Left lung (tissue), 4 donors: ENCODE measurements at regions not wholly inside any gene's neighbourhood (a gene's known extent, or its start where the extent isn't known, plus 50 kb on each side); places are given as distances from the start of the nearest gene placed in this dataset.
"Not testable (repeated sequence)": the region's sequence is repeated elsewhere in the genome, so short reads cannot be mapped to it uniquely, and the experiment has no call there.

ENCODE experiments used
- ATAC-seq: fragments of 200-7000 bp; cut with Tn5 transposase; one replicate; pipeline ENCODE4 v1.9.1; 2020; ENCODE audit warnings: moderate library complexity
- DNase-seq, 4 donors: peaks; one replicate each; pipeline ENCODE4 v3.0.0-alpha.2; 2013 to 2020
- H3K27ac ChIP-seq, 2 donors: fragments of 200-600 bp; sonication (generic) in 1 of 2; one replicate each; pipeline versions ENCODE4 v1.5.0 to v1.8.0; 2020 to 2021
- H3K27me3 ChIP-seq, 2 donors: fragments of 200-600 bp; sonication (generic) in 1 of 2; one replicate each; pipeline versions ENCODE4 v1.5.0 to v1.8.0; 2020 to 2021
- H3K36me3 ChIP-seq, 2 donors: fragments of 200-600 bp; sonication (generic) in 1 of 2; one replicate each; pipeline versions ENCODE4 v1.5.0 to v1.8.0; 2020 to 2021
- H3K4me1 ChIP-seq, 2 donors: fragments of 200-600 bp; one replicate each; pipeline ENCODE4 v1.8.0; 2021
- H3K4me3 ChIP-seq, 2 donors: fragments of 200-600 bp; sonication (generic) in 1 of 2; one replicate each; pipeline versions ENCODE4 v1.5.0 to v1.8.0; 2020 to 2021; ENCODE audit warnings: mild to moderate bottlenecking in 1 of 2
- H3K9me3 ChIP-seq, 2 donors: fragments of 200-600 bp; sonication (generic) in 1 of 2; one replicate each; pipeline versions ENCODE4 v1.5.0 to v1.8.0; 2020 to 2021
- intact Hi-C, 2 donors: fragments of 100-400 bp; cut with DNase I; formaldehyde crosslinking; loops; one replicate each; pipeline versions ENCODE4 v1.11.2 to v1.14.2; 2022
- TF ChIP-seq, protein P1 (sequence below), 2 donors: fragments of 200-600 bp; sonication (generic) in 1 of 2; IDR thresholded peaks; one replicate each; pipeline versions ENCODE4 v1.5.0 to v1.8.0; 2021; ENCODE audit warnings: antibody characterized with exemption in 2 of 2
- donor health status: DM: no; HTN: yes; CAD: no.
- donor health status: DM: no; HTN: no; CAD: no.

DNA sequence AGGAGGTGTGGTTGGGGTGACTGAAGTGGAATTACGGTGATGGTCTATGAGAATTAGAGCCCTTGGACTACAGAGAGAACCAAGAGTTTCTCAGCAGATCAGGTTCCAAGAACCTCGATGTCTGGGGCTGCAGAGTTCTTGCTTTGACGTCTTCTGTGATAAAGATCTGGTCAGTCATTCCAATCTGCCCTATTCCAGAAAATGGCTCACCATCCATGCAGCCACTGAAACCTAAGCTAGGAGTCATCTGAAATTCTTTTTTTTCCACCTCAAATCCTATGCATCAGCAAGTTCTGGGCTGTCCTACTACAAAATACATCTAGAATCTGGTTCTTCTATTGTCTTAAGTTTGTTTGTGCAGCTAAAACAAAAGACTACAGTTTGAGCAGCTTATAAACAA, 254.4 kb upstream of the PGRMC2 start:
- no peak overlapping the region for H3K27ac ChIP-seq
- intact Hi-C loops: no loop called here
- no peaks in the 10 kb centered on the region for H3K27me3 ChIP-seq
- no peak for DNase-seq
- no peaks in the 10 kb centered on the region for H3K4me1 ChIP-seq
- no peak overlapping the region for H3K4me3 ChIP-seq
- TF ChIP-seq, protein P1, sequence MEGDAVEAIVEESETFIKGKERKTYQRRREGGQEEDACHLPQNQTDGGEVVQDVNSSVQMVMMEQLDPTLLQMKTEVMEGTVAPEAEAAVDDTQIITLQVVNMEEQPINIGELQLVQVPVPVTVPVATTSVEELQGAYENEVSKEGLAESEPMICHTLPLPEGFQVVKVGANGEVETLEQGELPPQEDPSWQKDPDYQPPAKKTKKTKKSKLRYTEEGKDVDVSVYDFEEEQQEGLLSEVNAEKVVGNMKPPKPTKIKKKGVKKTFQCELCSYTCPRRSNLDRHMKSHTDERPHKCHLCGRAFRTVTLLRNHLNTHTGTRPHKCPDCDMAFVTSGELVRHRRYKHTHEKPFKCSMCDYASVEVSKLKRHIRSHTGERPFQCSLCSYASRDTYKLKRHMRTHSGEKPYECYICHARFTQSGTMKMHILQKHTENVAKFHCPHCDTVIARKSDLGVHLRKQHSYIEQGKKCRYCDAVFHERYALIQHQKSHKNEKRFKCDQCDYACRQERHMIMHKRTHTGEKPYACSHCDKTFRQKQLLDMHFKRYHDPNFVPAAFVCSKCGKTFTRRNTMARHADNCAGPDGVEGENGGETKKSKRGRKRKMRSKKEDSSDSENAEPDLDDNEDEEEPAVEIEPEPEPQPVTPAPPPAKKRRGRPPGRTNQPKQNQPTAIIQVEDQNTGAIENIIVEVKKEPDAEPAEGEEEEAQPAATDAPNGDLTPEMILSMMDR (IDR thresholded peaks at IDR 0.05): no peak
- H3K36me3 ChIP-seq: no peaks in the 10 kb centered on the region
- no peak for ATAC-seq
- H3K9me3 ChIP-seq: no peaks in the 10 kb centered on the region

DNA sequence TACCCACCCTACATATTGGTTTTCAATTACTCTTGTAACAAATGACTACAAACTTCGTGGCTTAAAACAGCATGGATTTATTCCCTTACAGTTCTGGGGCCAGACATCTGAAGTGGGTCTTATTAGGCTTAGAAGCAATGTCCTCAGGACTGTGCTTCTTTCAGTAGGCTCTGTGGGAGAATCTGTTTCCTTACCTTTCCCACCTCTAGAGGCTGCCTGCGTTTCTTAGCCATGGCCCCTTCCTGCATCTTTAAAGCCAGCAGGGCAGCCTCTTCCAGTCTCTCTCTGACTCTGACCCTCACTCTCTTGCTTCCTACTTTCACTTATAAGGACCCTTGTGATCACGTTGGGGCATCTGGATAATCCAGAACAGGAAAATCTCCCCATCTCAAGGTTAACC, 252.5 kb upstream of the PGRMC2 start:
- ATAC-seq: no peak
- Histone ChIP-seq H3K4me3 (no peak overlapping the region), H3K9me3 (no peaks in the 10 kb centered on the region), H3K36me3 (no peaks in the 10 kb centered on the region), H3K27ac (no peak overlapping the region), H3K4me1 (no peaks in the 10 kb centered on the region), H3K27me3 (no peaks in the 10 kb centered on the region)
- intact Hi-C loops: no loop called here
- no peak for DNase-seq
- TF ChIP-seq, protein P1 (IDR thresholded peaks at IDR 0.05): no peak

DNA sequence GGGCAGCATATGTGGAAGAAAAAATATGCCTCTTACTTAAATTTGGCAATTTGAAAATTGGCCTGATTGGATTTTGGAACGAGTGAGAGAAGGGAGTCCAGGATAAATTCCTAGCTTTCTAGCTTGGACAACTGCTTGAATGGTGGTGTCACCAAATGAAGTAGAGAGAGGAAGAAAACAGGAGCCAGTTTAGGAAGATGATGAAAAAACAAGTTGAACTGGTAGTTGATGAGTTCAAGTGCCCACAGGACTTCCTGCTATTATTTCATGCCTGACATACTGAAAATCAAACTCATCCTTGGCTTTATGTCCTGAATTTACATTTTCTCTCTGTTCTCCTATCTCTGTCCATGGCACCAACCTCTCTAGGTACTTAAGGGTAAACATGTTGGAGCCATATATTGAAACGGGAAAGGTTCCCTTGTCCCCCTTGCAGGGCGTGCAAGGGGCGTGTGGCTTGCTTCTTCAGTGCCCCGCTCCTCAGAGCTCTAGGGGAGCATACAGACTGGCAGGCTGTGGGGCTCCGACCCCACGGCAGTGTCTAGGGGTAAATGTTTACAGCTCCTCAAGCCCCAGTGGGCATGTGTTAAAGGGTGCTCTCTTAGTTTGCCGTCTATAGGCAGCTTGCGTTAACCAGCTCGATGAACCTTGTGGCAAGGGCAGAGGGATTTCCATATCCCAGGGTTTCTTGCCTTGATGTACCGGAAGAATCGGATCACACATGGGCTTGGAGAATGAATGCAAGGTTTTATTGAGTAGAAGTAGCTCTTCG, 250.7 kb upstream of the PGRMC2 start:
- DNase-seq: no peak

DNA sequence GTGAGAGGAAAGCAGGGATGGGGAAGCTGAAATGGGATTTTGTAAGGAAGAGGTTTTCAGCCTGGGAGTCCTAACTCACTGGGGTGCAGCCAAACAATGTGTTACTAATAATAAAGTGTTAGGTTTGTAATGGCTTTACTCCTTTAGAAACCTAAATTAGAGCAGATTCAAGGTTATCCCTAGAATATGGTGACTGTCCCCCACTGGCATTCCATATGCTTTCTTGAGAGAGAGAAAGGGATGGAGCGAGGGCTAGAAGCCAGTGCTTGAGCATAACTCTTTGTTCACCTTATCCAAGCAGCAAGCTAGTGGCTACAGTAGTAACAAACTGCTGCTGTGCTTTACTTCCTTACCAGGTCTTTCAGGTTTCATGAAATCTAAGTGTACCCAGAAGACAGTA, 249.1 kb upstream of the PGRMC2 start:
- no peaks in the 10 kb centered on the region for H3K9me3 ChIP-seq
- DNase-seq (no peak), ATAC-seq (no peak)
- no peaks in the 10 kb centered on the region for H3K36me3 ChIP-seq
- TF ChIP-seq, protein P1 (IDR thresholded peaks at IDR 0.05): no peak
- no peaks in the 10 kb centered on the region for H3K27me3 ChIP-seq
- intact Hi-C loops: no loop called here
- H3K27ac ChIP-seq: no peak overlapping the region
- H3K4me1 ChIP-seq: no peaks in the 10 kb centered on the region
- no peak overlapping the region for H3K4me3 ChIP-seq

More for the DNA sequence above, 250.7 kb upstream of the PGRMC2 start:
- no peak overlapping the region for H3K27ac ChIP-seq
- H3K4me3 ChIP-seq: no peak overlapping the region
- no peaks in the 10 kb centered on the region for H3K4me1 ChIP-seq
- H3K9me3 ChIP-seq: no peaks in the 10 kb centered on the region
- no peaks in the 10 kb centered on the region for H3K36me3 ChIP-seq
- ATAC-seq: no peak
- TF ChIP-seq, protein P1 (IDR thresholded peaks at IDR 0.05): no peak
- H3K27me3 ChIP-seq: no peaks in the 10 kb centered on the region
- intact Hi-C loops: no loop called here

GRCh38 chr4:128535510-128535909, 247.9 kb upstream of the PGRMC2 start:
- not testable (repeated sequence) for H3K27me3 ChIP-seq, ATAC-seq, DNase-seq

More at GRCh38 chr4:128535510-128535909, 247.9 kb upstream of the PGRMC2 start:
- intact Hi-C loops, H3K27ac ChIP-seq, H3K4me3 ChIP-seq, H3K9me3 ChIP-seq, H3K4me1 ChIP-seq, H3K36me3 ChIP-seq: not testable (repeated sequence)
